ENCODE measurements at regions not wholly inside any gene's neighbourhood (a gene's known extent, or its start where the extent isn't known, plus 50 kb on each side); places are given as distances from the start of the nearest gene placed in this dataset.
"Not testable (repeated sequence)": the region's sequence is repeated elsewhere in the genome, so short reads cannot be mapped to it uniquely, and the experiment has no call there.

DNA sequence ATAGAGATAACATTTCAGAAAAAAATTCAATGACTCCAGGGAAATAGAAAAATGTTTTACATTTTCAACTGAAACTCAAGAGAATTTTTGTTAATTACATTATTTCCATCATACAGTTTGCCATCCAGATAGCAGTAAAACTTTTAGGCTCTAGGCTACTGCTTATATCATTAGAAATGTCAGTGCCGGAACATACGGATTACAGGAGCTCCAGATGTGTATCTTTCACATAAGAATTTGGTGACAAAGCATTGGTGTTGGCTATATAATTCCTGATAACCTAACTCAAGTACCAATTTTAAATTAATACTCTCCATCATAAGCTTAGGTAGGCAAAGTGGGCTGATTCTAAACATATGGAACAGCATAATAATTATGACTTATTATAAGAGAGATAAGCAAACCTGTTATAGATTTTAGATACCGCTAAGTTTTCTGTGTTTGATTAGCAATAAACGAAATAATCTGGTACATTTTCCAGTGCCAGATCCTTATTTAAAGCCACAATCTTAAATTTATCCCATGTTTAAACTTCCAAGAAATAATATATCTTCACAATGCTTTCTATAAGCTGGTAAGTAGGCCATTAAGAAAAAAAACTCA, 637.9 kb downstream of the NXPH1 start:
- no peak for DNase-seq (ENCODE audit: low spot score)

DNA sequence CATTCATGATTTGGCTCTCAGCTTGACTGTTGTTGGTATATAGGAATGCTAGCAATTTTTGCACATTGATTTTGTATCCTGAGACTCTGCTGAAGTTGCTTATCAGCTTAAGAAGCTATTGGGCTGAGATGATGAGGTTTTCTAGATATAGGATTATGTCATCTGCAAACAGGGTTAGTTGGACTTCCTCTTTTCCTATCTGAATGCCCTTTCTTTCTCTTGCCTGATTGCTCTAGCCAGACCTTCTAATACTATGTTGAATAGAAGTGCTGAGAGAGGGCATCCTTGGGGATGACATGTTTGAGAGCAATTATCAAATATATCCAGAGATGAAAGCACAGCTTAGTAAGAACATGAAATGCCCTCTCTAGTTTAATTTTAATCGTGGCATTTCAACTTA, 642.4 kb downstream of the NXPH1 start:
- not testable (repeated sequence) for DNase-seq (ENCODE audit: low spot score)

DNA sequence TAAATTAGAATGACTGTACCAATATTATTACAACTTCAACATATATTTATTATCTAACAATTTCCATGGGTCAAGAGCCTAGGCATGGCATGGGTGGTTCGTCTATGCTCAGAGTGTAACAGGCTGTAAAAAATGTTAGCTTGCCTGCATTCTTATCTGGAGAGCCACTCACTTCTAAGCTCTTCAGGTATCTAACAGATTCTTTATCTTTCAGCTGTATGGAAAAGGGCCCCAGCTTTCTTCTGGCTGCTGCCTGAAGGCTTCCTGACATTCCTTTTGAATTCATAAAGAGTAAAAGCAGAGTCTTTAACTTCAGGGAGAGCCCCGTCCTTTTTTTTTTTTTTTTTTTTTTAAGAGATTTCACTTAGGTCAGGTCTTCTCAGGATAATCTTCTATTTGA, 648.8 kb downstream of the NXPH1 start:
- DNase-seq (ENCODE audit: low spot score): no peak

DNA sequence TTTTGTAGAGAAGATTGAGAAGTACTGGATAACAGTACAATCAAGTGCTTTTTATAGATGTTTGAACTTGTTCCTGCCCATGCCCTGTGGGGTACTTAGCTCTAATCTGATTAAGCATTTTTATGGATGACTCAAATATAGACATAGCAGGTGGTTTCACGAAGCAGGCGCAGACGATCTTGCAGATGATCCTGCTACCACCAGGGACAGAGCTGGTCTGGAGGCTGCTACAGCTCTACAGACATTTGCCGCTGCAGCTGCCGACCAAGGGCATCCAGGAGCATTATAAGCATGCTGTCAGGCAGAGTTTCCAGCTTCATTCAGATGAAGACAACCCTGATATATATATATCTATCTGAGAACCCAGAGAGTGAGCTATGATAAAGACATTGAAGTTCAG, 650.4 kb downstream of the NXPH1 start:
- no peak for DNase-seq (ENCODE audit: low spot score)

DNA sequence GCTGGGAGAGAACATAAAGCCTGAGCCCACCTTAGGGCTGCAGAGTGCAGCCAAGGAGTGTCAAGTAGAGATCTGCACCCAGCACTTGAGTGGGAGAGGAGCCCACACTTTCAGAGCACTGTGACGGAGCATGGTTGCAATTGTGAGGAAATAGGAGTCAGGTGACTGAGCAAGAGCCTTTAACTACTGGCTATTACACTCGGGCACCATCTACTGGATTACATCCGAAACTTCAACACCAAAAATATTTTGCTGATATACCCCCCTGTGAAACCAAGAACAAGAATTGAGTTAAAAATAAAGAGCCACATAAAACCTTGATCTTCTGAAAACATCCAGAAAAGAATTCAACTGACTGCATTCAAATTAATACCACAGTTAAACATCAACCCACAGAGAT, 657.9 kb downstream of the NXPH1 start:
- peak; percentile 8 for DNase-seq (ENCODE audit: low spot score)

DNA sequence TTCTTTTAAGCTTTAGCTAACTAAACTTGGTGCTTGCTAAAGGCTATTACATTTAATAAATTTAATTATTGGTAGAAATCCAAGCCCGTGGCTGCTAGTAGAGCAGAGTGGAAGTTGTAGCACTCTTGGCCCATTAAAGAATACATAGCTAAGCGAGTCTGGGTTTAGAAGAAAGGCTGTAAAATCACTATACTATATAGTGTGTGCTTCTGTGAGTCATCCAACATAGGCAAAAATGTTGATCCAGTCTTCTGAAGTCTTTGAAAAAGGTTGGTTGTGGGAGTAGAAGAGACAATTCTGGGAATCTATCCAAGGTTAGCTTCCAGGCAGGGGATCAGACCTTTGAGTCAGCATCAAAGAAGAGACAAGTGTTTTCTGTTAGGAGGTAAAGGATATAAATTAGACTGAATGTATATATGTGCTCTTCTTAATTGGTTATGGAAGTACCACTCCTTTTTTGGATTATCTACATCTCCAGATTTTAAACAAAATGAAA, 664.2 kb downstream of the NXPH1 start:
- DNase-seq (ENCODE audit: low spot score): no peak

DNA sequence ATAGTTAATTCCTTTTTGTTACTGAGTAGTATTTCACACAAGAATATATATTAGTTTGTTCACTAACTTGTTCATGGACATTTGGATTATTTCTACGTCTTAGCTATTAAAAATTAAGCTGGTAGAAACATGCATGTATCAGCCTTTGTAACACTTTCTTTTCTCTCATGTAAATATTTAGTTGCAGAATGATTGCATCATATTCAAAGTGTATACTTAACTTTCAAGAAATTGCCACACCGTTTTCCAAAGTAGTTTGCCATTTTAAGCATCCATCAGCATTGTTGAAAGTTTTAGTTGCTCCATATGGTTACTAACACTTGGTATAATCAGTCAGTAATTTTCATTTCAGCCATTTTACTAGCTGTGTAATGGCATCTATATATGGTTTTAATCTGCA, 666.9 kb downstream of the NXPH1 start:
- DNase-seq (ENCODE audit: low spot score): no peak

DNA sequence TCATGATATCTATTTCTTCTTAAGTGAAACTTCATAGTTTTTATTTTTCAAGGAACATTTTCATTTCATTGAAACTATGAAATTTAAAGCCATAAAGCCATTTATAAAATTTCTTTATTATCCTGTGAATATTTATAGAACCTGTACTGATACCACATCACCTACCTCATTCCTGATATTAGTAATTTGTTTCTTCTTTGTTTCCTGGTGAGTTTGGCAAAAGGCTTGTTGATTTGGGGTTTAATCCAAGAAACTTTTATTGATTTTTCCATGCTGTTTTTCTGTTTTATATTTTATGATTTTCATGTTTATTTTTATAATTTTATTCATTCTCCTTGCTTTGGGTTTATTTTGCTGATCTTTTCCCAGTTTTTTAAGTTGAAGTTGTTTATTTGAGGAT, 669.4 kb downstream of the NXPH1 start:
- DNase-seq (ENCODE audit: low spot score): no peak

DNA sequence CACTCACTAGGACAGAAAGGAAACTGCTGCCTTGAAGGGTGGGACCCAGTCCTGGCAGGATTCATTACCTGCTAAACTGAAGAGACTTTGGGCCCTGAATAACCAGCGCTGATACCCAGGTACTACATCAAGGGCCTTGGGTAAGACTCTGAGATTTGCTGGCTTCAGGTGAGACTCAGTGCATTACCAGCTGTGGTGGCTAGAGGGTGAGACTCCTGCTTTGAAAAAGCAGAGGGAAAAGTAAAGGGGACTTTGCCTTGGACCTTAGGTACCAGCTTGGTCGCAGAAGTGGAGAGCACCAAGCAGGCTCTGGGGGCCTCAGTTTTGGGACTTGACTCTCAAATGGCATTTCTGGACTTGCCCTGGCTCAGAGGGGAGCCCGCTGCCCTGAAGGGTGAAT, 673.3 kb downstream of the NXPH1 start:
- DNase-seq (ENCODE audit: low spot score): no peak

DNA sequence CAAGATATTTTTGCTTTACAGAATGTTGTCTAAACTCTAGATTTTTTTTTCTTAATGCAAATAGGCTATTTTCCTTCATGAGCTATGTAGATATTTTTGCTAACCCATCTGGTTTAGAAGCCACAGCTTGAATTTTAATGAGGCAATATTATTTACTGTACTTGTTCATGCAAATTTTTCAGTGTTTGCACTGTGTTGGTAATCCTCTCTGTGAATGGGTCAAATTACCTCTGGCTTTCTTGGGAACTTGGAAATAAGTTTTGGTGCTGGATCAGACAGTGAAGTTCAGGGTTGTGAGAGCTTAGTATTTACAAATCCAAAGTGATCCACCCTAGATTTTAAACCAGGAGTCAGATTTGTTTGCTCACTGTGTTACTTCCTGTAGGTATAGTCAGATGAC, 686.9 kb downstream of the NXPH1 start:
- DNase-seq (ENCODE audit: low spot score): no peak

DNA sequence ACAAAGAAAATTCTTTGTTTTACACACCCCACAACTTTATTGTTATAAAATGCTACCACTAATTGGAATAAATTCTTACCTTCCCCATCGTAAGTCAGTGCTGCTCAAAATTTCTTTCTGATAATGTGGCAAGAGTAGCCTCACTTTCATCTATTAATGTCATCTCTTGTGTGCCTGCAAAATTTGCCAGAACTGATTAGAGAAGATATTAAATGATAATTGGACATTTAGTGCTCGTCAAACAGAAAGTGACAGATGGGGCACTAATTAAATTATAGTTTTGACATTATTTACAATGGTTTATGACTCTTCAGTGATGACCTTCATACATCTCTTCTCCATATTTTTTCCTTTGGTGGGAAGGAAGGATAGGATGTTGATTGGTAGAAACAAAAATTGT, 690.9 kb downstream of the NXPH1 start:
- DNase-seq (ENCODE audit: low spot score): no peak

DNA sequence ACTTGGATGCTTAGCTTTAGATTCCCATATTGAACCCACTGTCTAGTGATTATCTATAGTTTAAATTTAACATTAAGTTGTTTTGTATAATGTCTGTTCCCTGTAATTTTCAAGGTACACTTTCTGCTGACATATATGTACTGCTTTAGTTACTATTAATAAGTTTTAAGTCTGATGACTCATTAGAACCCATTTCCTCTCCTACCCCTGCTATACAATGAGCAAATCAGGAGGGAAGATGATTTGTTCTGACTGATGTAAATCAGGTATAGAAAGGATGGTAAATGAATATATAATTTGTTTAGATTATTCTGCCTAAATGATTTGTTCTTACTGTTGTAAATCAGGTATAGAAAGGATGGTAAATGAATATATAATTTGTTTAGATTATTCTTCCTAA, 691.8 kb downstream of the NXPH1 start:
- DNase-seq (ENCODE audit: low spot score): no peak

DNA sequence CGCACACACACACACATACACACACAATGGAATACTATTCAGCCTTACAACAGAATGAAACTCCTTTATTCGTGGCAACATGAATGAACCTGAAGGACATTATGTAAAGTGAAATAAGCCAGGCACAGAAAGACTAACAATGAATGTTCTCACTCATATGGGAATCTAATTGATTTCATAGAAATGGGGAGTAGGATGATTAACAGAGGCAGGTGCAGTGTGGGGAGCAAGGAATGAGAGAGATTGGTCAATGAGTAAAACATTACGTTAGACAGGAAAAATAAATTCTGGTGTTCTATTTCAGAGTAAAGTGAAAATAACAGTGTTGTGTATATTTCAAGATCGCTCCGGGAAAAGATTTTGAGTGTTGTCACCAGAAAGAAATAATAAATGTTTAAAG, 694.5 kb downstream of the NXPH1 start:
- no peak for DNase-seq (ENCODE audit: low spot score)

DNA sequence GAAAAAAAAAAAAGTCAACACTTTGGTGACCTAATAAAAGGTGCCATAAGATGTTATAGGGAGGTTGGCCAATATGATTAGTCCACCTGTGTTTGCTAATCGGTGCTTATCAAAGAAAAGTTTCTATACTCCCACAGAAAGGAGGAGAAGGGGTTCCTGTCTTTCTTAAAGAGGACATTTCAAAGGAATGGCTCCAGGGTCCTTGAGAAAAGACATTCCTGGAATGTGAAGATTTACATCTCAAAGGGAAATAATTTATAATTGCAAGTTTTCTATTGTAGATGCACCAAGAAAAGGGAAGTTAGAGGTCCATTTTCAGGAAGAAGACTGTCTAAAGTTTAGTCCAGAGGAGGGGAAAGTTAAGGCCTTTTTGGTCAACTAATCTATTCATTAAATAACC, 715.3 kb downstream of the NXPH1 start:
- DNase-seq (ENCODE audit: low spot score): no peak

DNA sequence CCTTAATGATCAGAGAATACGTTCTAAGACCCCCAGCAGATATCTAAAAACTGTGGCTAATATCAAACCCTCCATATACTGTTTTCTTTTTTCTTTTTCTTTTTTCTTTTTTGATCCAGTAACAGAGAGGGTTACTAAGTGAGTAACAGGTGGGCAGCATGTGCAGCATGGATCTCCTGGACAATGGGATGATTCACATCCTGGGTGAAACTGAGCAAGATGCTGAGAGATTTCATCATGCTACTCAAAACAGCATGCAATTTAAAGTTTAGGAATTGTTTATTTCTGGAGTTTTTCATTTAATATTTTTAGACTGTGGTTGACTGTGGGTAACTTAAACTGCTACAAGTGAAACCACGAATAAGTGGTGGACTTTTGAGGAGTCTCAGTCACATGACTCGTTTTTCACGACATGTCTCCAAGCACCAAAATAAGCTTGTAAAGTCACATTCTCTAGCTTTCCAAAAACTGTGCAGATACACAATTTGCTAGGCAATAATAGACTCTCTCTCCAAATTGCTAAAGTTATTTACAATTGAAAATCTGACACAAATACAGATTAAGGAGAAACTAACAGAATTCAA, 716.2 kb downstream of the NXPH1 start:
- no peak for DNase-seq (ENCODE audit: low spot score)

DNA sequence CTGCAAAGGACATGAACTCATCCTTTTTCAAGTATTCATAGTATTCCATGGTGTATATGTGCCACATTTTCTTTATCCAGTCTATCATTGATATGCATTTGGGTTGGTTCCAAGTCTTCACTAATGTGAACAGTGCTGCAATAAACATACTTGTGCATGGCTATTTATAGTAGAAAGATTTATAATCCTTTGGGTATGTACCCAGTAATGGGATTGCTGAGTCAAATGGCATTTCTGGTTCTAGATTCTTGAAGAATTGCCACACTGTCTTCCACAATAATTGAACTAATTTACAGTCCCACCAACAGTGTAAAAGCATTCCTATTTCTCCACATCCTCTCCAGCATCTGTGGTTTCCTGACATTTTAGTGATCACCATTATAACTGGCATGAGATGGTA, 730.3 kb downstream of the NXPH1 start:
- not testable (repeated sequence) for DNase-seq (ENCODE audit: low spot score)

DNA sequence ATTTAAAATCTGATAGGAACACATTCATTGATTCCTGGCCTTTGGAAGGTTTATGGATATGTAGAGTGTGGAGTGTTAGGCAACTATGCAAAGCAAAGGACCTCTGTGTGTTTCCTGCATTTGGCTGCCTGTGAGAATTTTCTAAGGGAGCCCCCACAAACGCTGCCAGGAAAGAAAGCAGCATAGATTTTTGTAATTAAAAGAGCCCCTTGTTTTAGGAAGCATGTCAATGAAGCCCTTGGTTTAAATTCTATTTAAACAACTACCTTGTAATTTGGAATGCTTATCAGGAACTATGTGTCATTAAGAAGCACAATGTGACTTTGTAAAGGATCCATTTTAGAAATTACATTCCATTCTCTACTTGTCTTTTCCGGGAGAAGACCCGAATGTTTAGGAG, 742.5 kb downstream of the NXPH1 start:
- DNase-seq (ENCODE audit: low spot score): no peak

DNA sequence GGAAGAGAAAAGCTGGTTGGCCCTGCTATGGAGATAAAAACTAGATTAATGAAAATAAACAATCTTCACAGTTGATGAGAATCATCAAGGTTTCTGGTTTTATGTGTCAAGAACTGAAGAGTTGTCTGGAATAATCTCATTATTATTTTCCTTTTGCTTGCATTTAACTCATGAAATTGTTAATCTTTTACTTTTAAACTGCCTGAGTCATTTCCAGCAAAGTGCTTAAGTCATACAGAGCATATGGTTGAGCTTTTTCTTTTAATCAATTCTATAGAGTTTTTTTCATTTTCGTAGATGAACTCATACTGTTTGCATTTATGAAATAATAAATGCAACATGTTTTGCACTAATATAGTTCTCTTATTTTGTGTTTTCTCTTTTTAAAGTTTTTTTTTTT, 747.9 kb downstream of the NXPH1 start:
- no peak for DNase-seq (ENCODE audit: low spot score)

DNA sequence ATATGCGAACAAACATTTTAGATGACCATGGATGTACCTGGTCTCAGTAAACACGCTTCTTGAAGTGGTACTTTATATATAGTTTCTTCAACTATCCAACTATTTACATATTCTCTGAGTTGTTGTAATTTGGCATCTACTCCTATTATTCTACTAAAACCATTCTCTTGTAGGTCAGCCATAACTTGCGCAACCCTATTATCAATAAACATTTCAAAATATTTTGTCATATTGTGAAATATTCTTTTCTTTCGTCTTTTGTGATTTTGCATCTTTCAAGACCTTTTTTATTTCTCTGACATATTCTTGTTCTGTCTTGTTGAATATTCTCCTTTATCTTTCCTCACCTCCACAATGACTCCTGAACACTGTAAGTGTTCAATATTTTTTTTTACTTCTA, 753.3 kb downstream of the NXPH1 start:
- no peak for DNase-seq (ENCODE audit: low spot score)

DNA sequence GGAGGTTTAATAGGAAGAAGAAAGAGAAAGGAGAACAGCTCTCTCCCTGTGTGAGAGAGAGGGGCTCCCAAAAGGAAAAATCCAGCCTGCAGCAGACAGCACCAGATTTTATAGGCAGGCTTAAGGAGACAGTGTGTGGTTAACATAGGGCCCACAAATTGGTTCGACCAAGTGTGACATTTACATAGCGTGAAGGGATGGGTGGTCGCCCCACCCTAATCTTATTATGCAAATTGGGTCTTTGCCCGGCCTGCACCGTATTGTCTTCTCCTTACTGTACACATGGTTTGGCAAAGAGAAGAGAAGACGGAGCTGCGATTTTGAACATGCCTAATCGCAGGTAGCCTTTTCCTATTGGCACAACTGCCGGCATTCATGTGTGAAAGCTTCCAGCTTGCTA, 756.3 kb downstream of the NXPH1 start:
- DNase-seq (ENCODE audit: low spot score): no peak

DNA sequence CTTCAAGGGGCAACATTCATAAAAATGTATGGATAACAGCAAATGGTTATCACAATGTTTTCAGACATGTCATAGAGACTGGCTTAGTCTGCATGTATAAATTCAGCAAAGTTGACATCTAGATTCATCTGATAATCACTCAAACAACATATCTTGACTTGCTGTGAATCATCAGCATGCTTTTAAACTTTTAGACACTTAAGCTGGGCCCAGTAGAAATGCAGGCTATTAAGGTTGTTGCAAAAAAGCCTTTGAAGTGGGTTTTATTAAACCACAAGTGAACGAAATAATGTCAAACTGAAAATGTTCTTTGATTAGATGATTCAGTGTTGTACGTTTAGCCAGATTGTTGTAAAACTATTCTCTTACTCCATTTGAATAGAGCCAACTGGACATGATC, 759.6 kb downstream of the NXPH1 start:
- no peak for DNase-seq (ENCODE audit: low spot score)

DNA sequence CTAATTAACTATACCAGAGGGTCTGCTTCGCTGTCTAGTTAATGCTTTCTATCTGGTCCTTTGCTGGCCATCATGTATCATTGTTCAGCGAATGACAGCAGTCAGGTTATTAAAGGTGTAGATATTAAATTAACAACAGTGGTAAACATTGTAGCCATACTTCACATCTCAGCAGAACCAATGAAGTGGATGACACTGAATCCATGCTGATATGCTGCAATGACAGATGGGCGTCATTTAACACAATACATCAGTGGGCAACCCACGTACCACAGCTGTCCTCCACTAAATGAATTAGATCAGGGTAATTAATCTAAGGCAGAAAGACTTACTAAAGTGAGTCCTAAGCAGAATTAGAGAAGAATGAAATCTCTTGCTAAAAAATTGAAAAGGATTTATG, 767.2 kb downstream of the NXPH1 start:
- no peak for DNase-seq (ENCODE audit: low spot score)

DNA sequence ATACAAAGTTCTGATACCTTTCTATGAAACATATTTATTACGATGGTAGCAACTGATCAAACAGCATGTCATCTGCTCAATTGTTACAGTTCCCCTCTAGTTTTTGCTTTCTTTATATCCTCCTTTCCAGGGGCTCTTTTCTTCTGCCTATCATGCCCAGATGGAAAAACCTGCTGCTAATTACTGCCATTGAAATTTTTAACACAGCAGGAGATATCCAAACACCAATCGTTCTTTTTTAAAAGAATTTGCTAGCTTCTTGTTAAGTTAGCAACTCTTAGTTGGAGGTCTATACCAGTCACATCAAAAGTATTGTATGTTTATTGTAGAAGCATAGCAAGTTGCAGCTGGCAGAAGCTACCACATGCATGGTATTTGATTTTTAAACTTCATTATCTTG, 768.5 kb downstream of the NXPH1 start:
- no peak for DNase-seq (ENCODE audit: low spot score)

DNA sequence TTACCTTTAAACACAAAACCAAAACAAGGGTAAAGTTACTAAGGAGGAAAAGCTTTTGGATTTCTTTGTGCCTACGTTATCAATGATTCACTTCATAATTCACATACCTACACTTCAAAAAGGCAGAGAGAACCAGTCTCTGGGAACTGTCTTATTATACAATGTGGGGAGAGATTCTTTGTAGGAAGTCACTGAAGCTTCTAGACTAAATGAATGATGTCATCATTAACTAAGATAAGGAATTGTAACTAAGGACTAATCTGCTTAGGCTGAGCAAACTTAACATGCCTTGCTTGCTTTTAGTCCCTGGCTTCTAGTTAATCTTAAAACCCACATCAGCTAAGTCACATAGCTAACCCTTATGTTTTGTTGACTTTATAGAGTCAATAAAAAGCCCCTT, 771.2 kb downstream of the NXPH1 start:
- DNase-seq (ENCODE audit: low spot score): no peak

Data from HT-29 (cell line).